ENCODE measurements at regions not wholly inside any gene's neighbourhood (a gene's known extent, or its start where the extent isn't known, plus 50 kb on each side); places are given as distances from the start of the nearest gene placed in this dataset.

- no peak for DNase-seq (ENCODE audit: low spot score)
These were observed 130.7 kb upstream of the IGSF21 start for GRCh38 chr1:17976854-17977253.

DNA sequence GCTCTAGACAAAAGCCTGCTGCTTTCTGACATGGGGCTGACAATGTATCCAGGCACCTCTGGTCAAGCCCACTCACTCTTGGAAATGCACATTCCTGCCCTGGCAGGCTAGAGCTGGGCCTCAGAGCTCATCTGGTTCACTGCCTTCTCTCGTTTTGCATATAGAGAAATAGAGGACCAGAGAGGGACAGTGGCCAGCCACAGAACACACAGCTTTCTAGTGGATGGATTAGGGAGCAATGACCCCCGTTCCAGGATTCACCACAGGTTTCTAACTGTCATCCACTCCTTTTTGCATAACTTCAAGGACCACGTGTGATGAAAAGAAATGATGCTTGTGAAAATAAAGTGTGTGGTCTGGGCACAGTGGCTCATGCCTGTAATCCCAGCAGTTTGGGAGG, 129.6 kb upstream of the IGSF21 start:
- DNase-seq (ENCODE audit: low spot score), result no peak

- DNase-seq (ENCODE audit: low spot score), result no peak
These were observed 127.8 kb upstream of the IGSF21 start for GRCh38 chr1:17979815-17980214.

DNA sequence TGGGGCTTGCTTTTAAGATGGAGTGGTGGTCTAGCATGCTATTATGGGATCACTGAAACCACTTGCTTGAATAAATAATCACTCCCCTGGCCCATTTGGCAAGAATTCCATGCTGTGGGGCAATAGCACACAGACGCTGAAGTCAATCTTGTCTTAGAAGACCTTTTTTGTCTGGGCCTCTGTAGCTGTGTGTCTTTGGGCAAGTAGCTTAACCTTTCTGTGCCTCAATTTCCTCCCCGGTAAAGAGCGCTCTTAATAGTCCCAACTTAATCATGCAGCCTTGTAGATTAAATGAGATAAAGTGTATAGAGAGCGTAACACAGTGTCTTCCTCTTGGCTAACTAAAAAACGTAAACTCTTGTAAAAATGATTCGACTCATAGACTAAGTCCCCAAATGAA, 125.4 kb upstream of the IGSF21 start:
- DNase-seq (ENCODE audit: low spot score), result no peak

DNA sequence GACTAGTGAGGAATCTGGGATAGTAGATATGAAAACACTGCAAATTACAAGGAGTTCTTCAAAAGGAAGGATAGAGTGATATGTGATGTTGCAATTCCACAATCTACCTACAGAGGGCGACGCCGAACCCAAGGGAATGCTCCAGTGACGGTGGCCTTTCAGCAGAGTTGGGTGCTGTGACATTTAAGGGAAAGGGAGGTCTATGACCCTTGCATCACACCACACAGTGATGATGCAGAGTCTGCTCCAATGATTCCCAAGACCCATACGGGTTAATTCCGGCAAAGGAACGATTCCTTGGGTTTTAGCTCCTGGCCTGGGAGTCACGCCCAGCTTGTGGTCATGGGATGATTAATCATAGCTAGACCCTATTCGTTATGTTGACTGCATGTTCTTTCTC, 123.0 kb upstream of the IGSF21 start:
- DNase-seq (ENCODE audit: low spot score), result peak; percentile 2

- no peak for DNase-seq (ENCODE audit: low spot score)
These were observed 121.4 kb upstream of the IGSF21 start for GRCh38 chr1:17986156-17986555.

DNA sequence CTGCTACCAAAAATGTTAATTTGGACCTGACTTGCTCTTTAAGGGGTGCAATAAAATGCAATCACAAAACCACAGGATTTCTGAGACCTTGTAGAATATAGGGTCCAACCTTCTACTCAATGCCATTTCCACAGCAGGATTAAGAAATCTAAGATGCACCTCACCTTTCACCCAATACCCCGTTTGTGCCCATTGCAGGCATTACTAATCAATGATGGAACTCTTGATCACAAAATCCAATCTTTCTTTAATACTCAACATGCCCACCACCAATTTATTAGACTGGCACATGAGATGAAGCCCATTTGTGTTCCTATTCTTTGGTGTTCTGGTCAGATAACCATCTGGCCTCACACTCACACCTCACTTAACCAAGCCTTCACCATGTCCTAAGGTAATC, 117.2 kb upstream of the IGSF21 start:
- no peak for DNase-seq (ENCODE audit: low spot score)

DNA sequence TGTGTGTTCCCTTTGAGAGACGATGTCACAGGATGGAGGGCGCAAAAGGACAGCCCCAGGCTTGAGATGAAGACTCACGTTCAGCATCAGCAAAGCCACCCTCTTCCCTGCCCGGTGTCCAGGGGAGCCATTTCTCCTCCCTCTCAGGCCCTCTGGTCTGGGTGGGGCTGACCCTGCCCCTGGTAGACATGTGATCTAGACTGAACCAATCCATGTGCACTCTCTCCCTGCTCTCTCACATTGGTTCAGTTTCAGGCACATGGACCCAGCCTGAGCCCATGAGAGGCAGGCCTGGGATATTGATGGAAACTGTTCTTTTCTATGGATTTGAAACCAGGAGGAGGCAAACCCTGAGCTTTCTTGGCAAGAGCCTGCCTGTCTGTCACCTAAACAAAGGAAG, 115.6 kb upstream of the IGSF21 start:
- DNase-seq (ENCODE audit: low spot score), result no peak

DNA sequence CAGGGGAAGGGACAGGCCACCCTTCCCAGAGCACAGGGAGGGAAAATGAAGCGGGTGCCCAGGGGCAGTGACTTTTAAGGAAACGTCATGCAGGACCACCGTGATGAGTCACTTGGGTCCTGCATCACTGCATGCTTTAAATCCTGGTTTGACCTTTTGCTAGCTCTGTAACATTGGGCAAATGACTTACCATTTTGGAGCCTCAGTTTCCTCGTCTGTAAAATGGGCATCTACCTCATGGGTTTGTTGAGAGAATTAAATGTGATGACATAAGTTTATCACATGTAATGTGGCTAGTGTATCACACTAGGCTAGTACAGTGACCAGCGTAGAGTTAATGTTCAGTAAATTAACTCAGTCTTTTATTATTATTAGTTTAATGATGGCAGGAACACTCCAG, 114.8 kb upstream of the IGSF21 start:
- no peak for DNase-seq (ENCODE audit: low spot score)

GRCh38 chr1:17994046-17994445, 113.6 kb upstream of the IGSF21 start:
- no peak for DNase-seq (ENCODE audit: low spot score)

DNA sequence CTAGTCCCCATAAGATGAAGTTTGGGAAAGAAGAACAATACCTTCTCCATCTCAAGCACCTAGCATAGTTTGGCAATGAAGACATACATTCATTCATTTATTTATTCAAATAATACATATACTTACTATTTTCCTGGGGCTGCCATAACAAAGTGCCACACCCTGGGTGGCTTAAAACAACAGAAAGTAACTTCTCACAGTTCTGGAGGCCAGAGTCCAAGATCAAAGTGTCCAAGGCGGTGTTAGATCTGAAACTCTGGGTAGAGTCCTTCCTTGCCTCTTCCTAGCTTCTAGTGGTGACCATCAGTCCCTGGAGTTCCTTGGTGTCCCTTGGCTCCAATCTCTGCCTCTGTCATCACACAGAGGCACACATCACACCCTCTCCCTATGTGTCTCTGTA, 112.1 kb upstream of the IGSF21 start:
- DNase-seq (ENCODE audit: low spot score), result no peak

DNA sequence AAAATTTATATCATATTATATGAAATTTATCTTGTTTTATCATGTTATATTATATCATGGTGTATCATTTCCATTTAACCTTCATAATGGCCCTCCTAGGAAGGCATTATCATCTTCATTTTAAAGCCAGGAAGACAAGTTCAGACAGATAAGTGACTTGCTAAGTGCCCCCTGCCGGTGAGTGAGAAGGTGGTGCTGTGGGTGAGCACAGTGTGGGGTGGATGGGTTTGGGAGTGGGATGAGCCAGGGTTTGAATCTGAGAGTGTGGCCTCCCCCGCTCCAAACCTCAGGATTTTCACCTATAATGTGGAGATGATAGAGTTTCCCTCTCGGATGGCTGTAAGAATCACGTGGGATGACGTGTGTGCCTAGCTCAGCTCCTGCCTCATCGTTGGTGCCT, 108.7 kb upstream of the IGSF21 start:
- no peak for DNase-seq (ENCODE audit: low spot score)

DNA sequence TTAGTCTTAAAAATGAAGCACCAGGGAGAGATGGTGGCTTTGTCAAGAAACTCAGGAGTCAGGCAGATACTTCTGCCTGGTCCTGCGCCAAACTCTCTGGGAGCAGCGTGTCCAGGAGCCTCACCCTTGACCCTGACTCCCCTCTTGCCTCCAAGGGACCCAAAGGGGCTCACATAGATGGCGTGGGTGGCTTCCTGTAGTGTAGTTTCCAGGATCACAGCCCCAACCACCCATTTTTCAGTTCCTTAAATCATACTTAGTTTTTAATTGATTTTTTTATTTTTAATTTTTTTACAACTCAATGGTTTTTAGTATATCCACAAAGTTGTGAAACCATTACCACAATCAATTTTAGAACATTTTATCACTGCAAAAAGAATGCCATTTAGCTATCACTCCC, 107.7 kb upstream of the IGSF21 start:
- DNase-seq (ENCODE audit: low spot score), result no peak

GRCh38 chr1:18001725-18002124, 105.9 kb upstream of the IGSF21 start:
- no peak for DNase-seq (ENCODE audit: low spot score)

GRCh38 chr1:18004278-18004677, 103.3 kb upstream of the IGSF21 start:
- no peak for DNase-seq (ENCODE audit: low spot score)

DNA sequence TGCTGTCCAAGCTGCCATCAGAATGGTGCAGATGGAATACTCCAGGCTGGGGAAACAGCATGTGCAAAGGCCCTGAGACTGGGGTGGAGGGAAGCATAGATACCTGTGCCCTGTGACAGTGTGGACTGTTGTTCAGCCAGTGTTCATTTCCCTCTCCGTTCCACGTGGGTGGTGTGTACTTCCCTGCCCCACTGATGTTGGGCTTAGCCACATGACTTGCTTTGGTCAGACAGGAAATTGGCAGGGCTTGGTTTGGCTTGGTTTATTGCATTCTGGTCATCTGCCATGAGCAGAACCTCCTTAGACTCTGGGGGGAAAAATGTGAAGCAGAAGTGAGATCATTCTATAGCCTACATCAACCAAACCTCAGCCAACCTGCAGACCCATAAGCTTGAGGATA, 102.4 kb upstream of the IGSF21 start:
- no peak for DNase-seq (ENCODE audit: low spot score)

DNA sequence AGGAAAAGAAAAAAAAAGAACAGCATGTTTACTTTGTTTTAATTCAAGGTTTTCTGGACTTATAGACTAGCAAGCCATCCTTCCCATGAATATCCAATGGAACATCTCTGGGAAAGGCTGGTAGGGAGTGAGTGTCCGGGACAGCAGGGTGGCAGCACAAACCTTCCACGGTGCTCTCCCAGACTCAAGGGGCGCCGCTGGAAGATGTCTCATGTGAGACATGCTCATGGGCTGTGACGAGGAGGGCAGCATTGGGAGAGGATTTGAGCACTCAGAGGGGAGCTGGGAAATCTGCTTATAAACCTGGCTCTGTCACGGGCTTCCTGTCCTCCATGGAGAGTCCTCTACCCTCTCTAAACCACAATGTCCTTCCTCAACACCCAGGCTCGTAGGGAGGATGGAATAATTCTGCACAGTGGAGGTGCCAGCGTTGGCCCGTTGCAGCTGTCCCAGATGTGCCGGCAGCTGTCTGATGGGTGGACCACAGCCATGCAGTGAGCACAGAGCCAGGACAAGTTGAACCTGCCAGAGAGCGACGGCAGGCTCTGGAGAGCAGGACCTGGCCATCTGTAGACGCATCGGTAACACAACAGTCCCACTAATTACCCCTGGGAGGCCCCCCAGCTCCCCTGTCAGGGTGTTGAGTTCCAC, 100.1 kb upstream of the IGSF21 start:
- DNase-seq (ENCODE audit: low spot score), result no peak

DNA sequence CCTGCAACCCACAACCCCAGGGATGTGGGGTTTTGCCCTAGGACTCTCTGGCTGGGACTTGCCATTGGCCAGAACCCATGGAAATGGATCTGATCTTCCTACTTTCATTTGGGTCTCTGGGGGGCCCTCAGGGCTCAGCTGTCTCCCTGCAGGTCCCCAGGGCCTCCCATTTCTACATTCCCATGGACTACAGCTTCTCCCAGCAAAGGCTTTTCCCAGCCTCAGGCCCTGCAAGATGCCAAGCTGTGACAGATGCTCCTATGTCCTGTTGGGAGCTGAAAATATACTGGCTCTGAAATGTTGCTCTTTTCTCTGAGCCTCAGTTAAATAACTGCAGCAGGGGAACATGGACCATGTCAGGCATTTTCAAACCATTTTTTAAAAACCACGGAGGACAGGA, 99.5 kb upstream of the IGSF21 start:
- no peak for DNase-seq (ENCODE audit: low spot score)

- DNase-seq (ENCODE audit: low spot score), result no peak
These were observed 98.5 kb upstream of the IGSF21 start for GRCh38 chr1:18009055-18009454.

- DNase-seq (ENCODE audit: low spot score), result no peak
These were observed 98.1 kb upstream of the IGSF21 start for GRCh38 chr1:18009478-18009961.

DNA sequence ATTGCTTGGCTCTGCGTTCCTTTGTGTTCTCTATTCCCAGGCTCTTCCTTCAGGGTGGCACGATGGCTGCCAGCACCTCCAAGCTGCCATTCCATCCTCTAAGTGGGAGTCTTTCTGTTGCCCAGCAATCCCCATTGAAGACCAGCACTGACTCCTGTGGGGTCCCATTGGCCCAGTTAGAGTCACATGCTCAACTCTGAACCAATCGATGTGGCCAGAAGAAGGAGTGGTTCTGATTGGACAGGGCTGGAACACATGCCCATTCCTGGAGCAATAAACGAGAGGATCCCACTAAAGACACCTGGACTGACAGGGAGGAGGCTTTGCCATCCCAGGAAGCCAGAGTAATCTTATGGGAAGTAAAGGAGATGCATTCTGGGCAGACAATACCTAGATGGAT, 97.2 kb upstream of the IGSF21 start:
- no peak for DNase-seq (ENCODE audit: low spot score)

DNA sequence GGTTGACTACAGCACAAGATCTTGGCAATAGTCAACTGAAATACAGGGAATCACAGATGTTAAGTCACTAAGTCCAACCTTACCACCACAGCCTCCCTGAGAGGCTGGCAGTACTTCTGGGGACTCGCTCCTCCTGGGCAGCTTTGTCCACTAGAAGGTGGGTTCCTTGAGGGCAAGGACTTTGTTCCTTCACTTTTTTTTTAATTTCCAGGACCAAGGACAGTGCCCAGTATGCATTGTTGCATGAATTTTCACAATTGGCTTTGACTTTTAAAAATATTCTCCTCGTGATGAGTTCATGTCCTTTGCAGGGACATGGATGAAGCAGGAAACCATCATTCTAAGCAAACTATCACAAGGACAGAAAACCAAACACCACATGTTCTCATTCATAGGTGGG, 96.7 kb upstream of the IGSF21 start:
- no peak for DNase-seq (ENCODE audit: low spot score)

DNA sequence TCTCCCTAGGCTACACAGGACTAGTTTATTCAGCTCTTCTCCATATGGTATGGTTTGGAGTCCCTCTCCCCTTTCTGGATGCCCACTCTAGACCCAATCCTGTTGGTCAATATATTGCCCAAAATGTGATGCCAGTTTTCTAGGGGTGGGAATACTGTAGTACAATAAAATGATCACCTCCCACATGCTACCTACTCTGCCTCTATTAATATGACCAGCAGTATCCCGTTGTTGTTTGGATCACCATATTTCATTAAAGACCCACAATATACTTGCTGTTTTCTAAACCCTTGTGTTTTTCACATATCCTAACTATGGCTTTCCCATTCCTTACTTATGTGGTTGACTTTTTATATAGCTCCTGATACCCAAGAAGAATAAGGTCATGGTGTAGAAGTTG, 95.9 kb upstream of the IGSF21 start:
- no peak for DNase-seq (ENCODE audit: low spot score)

- DNase-seq (ENCODE audit: low spot score), result no peak
These were observed 94.9 kb upstream of the IGSF21 start for GRCh38 chr1:18012686-18013085.

GRCh38 chr1:18013216-18013615, 94.4 kb upstream of the IGSF21 start:
- DNase-seq (ENCODE audit: low spot score), result no peak
